ENCODE measurements at regions not wholly inside any gene's neighbourhood (a gene's known extent, or its start where the extent isn't known, plus 50 kb on each side); places are given as distances from the start of the nearest gene placed in this dataset.

- TF ChIP-seq CTCF (IDR thresholded peaks at IDR 0.05) (no peak), POLR2A (IDR thresholded peaks at IDR 0.05) (no peak), EP300 (IDR thresholded peaks at IDR 0.05) (no peak)
These were observed 202.8 kb downstream of the SNX18 start for GRCh38 chr5:54720341-54720740.

All from suprapubic skin (tissue), 3 donors.